ENCODE measurements at regions not wholly inside any gene's neighbourhood (a gene's known extent, or its start where the extent isn't known, plus 50 kb on each side); places are given as distances from the start of the nearest gene placed in this dataset.

GRCh38 chr11:56932572-56933220, 56.0 kb upstream of the OR5AK2 start:
- Mint-ChIP-seq H3K9me3 (peaks cover 18% of the 10 kb centered on the region), H3K27me3 (no peaks in the 10 kb centered on the region), H3K4me3 (no peak overlapping the region), H3K4me1 (no peaks in the 10 kb centered on the region), H3K36me3 (ENCODE audit: low read depth) (no peaks in the 10 kb centered on the region), H3K27ac (no peak overlapping the region)
- peak; percentile 60 for ATAC-seq (replicated peaks)

- H3K36me3 Mint-ChIP-seq (ENCODE audit: low read depth) = no peaks in the 10 kb centered on the region
- H3K27ac Mint-ChIP-seq = no peak overlapping the region
- H3K9me3 Mint-ChIP-seq = peaks cover 5% of the 10 kb centered on the region
- no peaks in the 10 kb centered on the region for H3K27me3 Mint-ChIP-seq
- H3K4me1 Mint-ChIP-seq = no peaks in the 10 kb centered on the region
- no peak for ATAC-seq (replicated peaks)
- no peak overlapping the region for H3K4me3 Mint-ChIP-seq
These were observed 65.6 kb upstream of the OR5AK2 start for GRCh38 chr11:56923116-56923515.

GRCh38 chr11:56922421-56922820, 66.3 kb upstream of the OR5AK2 start:
- Mint-ChIP-seq H3K27me3 (no peaks in the 10 kb centered on the region), H3K9me3 (peaks cover 5% of the 10 kb centered on the region), H3K4me1 (no peaks in the 10 kb centered on the region), H3K27ac (no peak overlapping the region), H3K36me3 (ENCODE audit: low read depth) (no peaks in the 10 kb centered on the region), H3K4me3 (no peak overlapping the region)
- ATAC-seq (replicated peaks) = no peak

- no peak overlapping the region for H3K4me3 Mint-ChIP-seq
- no peaks in the 10 kb centered on the region for H3K27me3 Mint-ChIP-seq
- ATAC-seq (replicated peaks) = no peak
- no peak overlapping the region for H3K27ac Mint-ChIP-seq
- no peaks in the 10 kb centered on the region for H3K36me3 Mint-ChIP-seq (ENCODE audit: low read depth)
- no peaks in the 10 kb centered on the region for H3K9me3 Mint-ChIP-seq
- no peaks in the 10 kb centered on the region for H3K4me1 Mint-ChIP-seq
These were observed 70.9 kb upstream of the OR5AK2 start for GRCh38 chr11:56917708-56918400.

- no peaks in the 10 kb centered on the region for H3K27me3 Mint-ChIP-seq
These were observed 72.1 kb upstream of the OR5AK2 start for GRCh38 chr11:56916587-56916986.

GRCh38 chr11:56916162-56916561, 72.6 kb upstream of the OR5AK2 start:
- Mint-ChIP-seq H3K4me1 (no peaks in the 10 kb centered on the region), H3K36me3 (ENCODE audit: low read depth) (no peaks in the 10 kb centered on the region), H3K27ac (no peak overlapping the region), H3K9me3 (no peaks in the 10 kb centered on the region), H3K27me3 (no peaks in the 10 kb centered on the region), H3K4me3 (no peak overlapping the region)
- ATAC-seq (replicated peaks) = no peak

More at GRCh38 chr11:56916587-56916986, 72.1 kb upstream of the OR5AK2 start:
- H3K4me3 Mint-ChIP-seq = no peak overlapping the region
- H3K36me3 Mint-ChIP-seq (ENCODE audit: low read depth) = no peaks in the 10 kb centered on the region
- no peaks in the 10 kb centered on the region for H3K4me1 Mint-ChIP-seq
- H3K27ac Mint-ChIP-seq = no peak overlapping the region
- H3K9me3 Mint-ChIP-seq = no peaks in the 10 kb centered on the region
- ATAC-seq (replicated peaks) = no peak

GRCh38 chr11:56911312-56911711, 77.4 kb upstream of the OR5AK2 start:
- ATAC-seq (replicated peaks) = no peak
- Mint-ChIP-seq H3K9me3 (no peaks in the 10 kb centered on the region), H3K27ac (no peak overlapping the region), H3K4me3 (no peak overlapping the region), H3K27me3 (no peaks in the 10 kb centered on the region), H3K4me1 (no peaks in the 10 kb centered on the region), H3K36me3 (ENCODE audit: low read depth) (no peaks in the 10 kb centered on the region)

- H3K4me3 Mint-ChIP-seq = no peak overlapping the region
- no peaks in the 10 kb centered on the region for H3K27me3 Mint-ChIP-seq
- no peak for ATAC-seq (replicated peaks)
- no peaks in the 10 kb centered on the region for H3K36me3 Mint-ChIP-seq (ENCODE audit: low read depth)
- no peaks in the 10 kb centered on the region for H3K4me1 Mint-ChIP-seq
- H3K27ac Mint-ChIP-seq = no peak overlapping the region
- no peaks in the 10 kb centered on the region for H3K9me3 Mint-ChIP-seq
These were observed 77.9 kb upstream of the OR5AK2 start for GRCh38 chr11:56910785-56911184.

- no peaks in the 10 kb centered on the region for H3K36me3 Mint-ChIP-seq (ENCODE audit: low read depth)
- no peaks in the 10 kb centered on the region for H3K4me1 Mint-ChIP-seq
- H3K27me3 Mint-ChIP-seq = no peaks in the 10 kb centered on the region
- no peak overlapping the region for H3K4me3 Mint-ChIP-seq
- no peaks in the 10 kb centered on the region for H3K9me3 Mint-ChIP-seq
- no peak for ATAC-seq (replicated peaks)
- H3K27ac Mint-ChIP-seq = no peak overlapping the region
These were observed 78.5 kb upstream of the OR5AK2 start for GRCh38 chr11:56910046-56910773.

- Mint-ChIP-seq H3K4me1 (no peaks in the 10 kb centered on the region), H3K27me3 (no peaks in the 10 kb centered on the region), H3K27ac (no peak overlapping the region), H3K9me3 (no peaks in the 10 kb centered on the region), H3K4me3 (no peak overlapping the region), H3K36me3 (ENCODE audit: low read depth) (no peaks in the 10 kb centered on the region)
- ATAC-seq (replicated peaks) = no peak
These were observed 79.2 kb upstream of the OR5AK2 start for GRCh38 chr11:56909563-56909962.

GRCh38 chr11:56909080-56909479, 79.6 kb upstream of the OR5AK2 start:
- ATAC-seq (replicated peaks) = no peak
- no peak overlapping the region for H3K4me3 Mint-ChIP-seq
- H3K36me3 Mint-ChIP-seq (ENCODE audit: low read depth) = no peaks in the 10 kb centered on the region
- H3K27ac Mint-ChIP-seq = no peak overlapping the region
- H3K27me3 Mint-ChIP-seq = no peaks in the 10 kb centered on the region
- H3K4me1 Mint-ChIP-seq = no peaks in the 10 kb centered on the region
- no peaks in the 10 kb centered on the region for H3K9me3 Mint-ChIP-seq

GRCh38 chr11:56906683-56907148, 82.0 kb upstream of the OR5AK2 start:
- H3K9me3 Mint-ChIP-seq = no peaks in the 10 kb centered on the region
- H3K27me3 Mint-ChIP-seq = no peaks in the 10 kb centered on the region

GRCh38 chr11:56905936-56906335, 82.8 kb upstream of the OR5AK2 start:
- Mint-ChIP-seq H3K36me3 (ENCODE audit: low read depth) (no peaks in the 10 kb centered on the region), H3K27me3 (no peaks in the 10 kb centered on the region), H3K9me3 (no peaks in the 10 kb centered on the region), H3K27ac (no peak overlapping the region), H3K4me1 (no peaks in the 10 kb centered on the region), H3K4me3 (no peak overlapping the region)
- ATAC-seq (replicated peaks) = no peak

More at GRCh38 chr11:56906683-56907148, 82.0 kb upstream of the OR5AK2 start:
- Mint-ChIP-seq H3K27ac (no peak overlapping the region), H3K36me3 (ENCODE audit: low read depth) (no peaks in the 10 kb centered on the region), H3K4me1 (no peaks in the 10 kb centered on the region), H3K4me3 (no peak overlapping the region)
- no peak for ATAC-seq (replicated peaks)

GRCh38 chr11:56905442-56905841, 83.3 kb upstream of the OR5AK2 start:
- Mint-ChIP-seq H3K27me3 (no peaks in the 10 kb centered on the region), H3K27ac (no peak overlapping the region), H3K36me3 (ENCODE audit: low read depth) (no peaks in the 10 kb centered on the region), H3K9me3 (no peaks in the 10 kb centered on the region), H3K4me1 (no peaks in the 10 kb centered on the region), H3K4me3 (no peak overlapping the region)
- no peak for ATAC-seq (replicated peaks)

GRCh38 chr11:56898856-56899255, 89.9 kb upstream of the OR5AK2 start:
- no peak for ATAC-seq (replicated peaks)
- no peaks in the 10 kb centered on the region for H3K9me3 Mint-ChIP-seq
- H3K36me3 Mint-ChIP-seq (ENCODE audit: low read depth) = no peaks in the 10 kb centered on the region
- no peak overlapping the region for H3K4me3 Mint-ChIP-seq
- H3K27ac Mint-ChIP-seq = no peak overlapping the region
- H3K27me3 Mint-ChIP-seq = no peaks in the 10 kb centered on the region
- no peaks in the 10 kb centered on the region for H3K4me1 Mint-ChIP-seq
